GM12878 (cell line): ENCODE measurements at regions not wholly inside any gene's neighbourhood (a gene's known extent, or its start where the extent isn't known, plus 50 kb on each side); places are given as distances from the start of the nearest gene placed in this dataset.

Experiments used
- CHD4 ChIP-seq: fragments of 200-600 bp; sonication (generic); IDR thresholded peaks from 2 replicates; pipeline ENCODE4 v1.6.1; 2016; ENCODE audit warnings: mild to moderate bottlenecking
- CTCF ChIP-seq, 3 experiments: IDR thresholded peaks in 2 of 3; conservative IDR thresholded peaks in 1 of 3; 2 replicates each; pipeline ENCODE4 v1.5.1; 2011; ENCODE audit warnings: low read depth in 3 of 3, low read length in 3 of 3, mild to moderate bottlenecking in 3 of 3, control low read depth in 2 of 3, moderate library complexity in 2 of 3, inconsistent platforms in 1 of 3, mixed read lengths in 1 of 3; ENCODE audit not compliant: control insufficient read depth in 2 of 3, insufficient read depth in 1 of 3; ENCODE audit errors: extremely low read depth in 1 of 3
- EP300 ChIP-seq, 2 experiments: fragments of 150-350 bp in 1 of 2; IDR thresholded peaks; 2 replicates each; pipeline ENCODE4 v1.6.1; 2011 to 2012; ENCODE audit warnings: low read depth in 2 of 2, low read length in 2 of 2, borderline replicate concordance in 1 of 2, improper control_type of control experiment in 1 of 2, inconsistent platforms in 1 of 2; ENCODE audit not compliant: control insufficient read depth in 1 of 2
- ESRRA ChIP-seq: IDR thresholded peaks from 2 replicates; pipeline ENCODE4 v1.6.1; 2012; ENCODE audit warnings: mild to moderate bottlenecking, low read length, improper control_type of control experiment
- FOS ChIP-seq: IDR thresholded peaks from 3 replicates; pipeline ENCODE4 v1.6.1; 2011; ENCODE audit warnings: borderline replicate concordance; ENCODE audit not compliant: insufficient read length; ENCODE audit errors: extremely low read depth
- FOXK2 ChIP-seq: fragments of 450-650 bp; IDR thresholded peaks from 2 replicates; pipeline ENCODE4 v1.6.1; 2017; ENCODE audit warnings: mild to moderate bottlenecking, moderate library complexity
- IKZF1 ChIP-seq: fragments of 450-650 bp; conservative IDR thresholded peaks from 2 replicates; pipeline ENCODE4 v1.6.1; 2017; ENCODE audit warnings: antibody characterized with exemption, mild to moderate bottlenecking
- MAX ChIP-seq: IDR thresholded peaks from 2 replicates; pipeline ENCODE4 v1.6.1; 2012; ENCODE audit warnings: low read depth, low read length, improper control_type of control experiment
- MTA3 ChIP-seq: IDR thresholded peaks from 2 replicates; pipeline ENCODE4 v1.6.1; 2012; ENCODE audit warnings: low read length, inconsistent platforms, borderline replicate concordance
- POLR2AphosphoS5 ChIP-seq: IDR thresholded peaks from 2 replicates; pipeline ENCODE4 v1.6.1; 2011; ENCODE audit warnings: mild to moderate bottlenecking, low read length, inconsistent platforms
- YY1 ChIP-seq: IDR thresholded peaks from 2 replicates; pipeline ENCODE4 v1.6.1; 2011; ENCODE audit warnings: low read depth, mild to moderate bottlenecking, low read length
- ZNF207 ChIP-seq: fragments of 450-650 bp; IDR thresholded peaks from 2 replicates; pipeline ENCODE4 v1.6.1; 2014; ENCODE audit warnings: antibody characterized with exemption, mild to moderate bottlenecking, borderline replicate concordance

GRCh38 chr4:174141876-174142275 lies 141.6 kb downstream of the FBXO8 start:
- TF ChIP-seq FOS (no peak), ESRRA (no peak), CTCF (IDR thresholded peaks at IDR 0.05 in 2 of 3, conservative IDR thresholded peaks at IDR 0.05 in 1 of 3; ENCODE audit: control insufficient read depth in 2 of 3, extremely low read depth in 1 of 3, insufficient read depth in 1 of 3, low read depth in 3 of 3, low read length in 3 of 3) (no peak), EP300 (IDR thresholded peaks at IDR 0.05; ENCODE audit: borderline replicate concordance in 1 of 2, control insufficient read depth in 1 of 2, low read depth in 2 of 2, low read length in 2 of 2) (no peak), IKZF1 (no peak), CHD4 (no peak), POLR2AphosphoS5 (no peak), FOXK2 (no peak), MTA3 (no peak), ZNF207 (no peak), MAX (no peak), YY1 (no peak)
